Mucosa of rectum (tissue), 2 donors: ENCODE measurements at regions not wholly inside any gene's neighbourhood (a gene's known extent, or its start where the extent isn't known, plus 50 kb on each side); places are given as distances from the start of the nearest gene placed in this dataset.
"Not testable (repeated sequence)": the region's sequence is repeated elsewhere in the genome, so short reads cannot be mapped to it uniquely, and the experiment has no call there.

Experiments
- H3K27ac ChIP-seq, 2 donors: one replicate each; pipeline ENCODE4 v1.7.0; 2013; ENCODE audit warnings: inconsistent platforms in 2 of 2, low read depth in 2 of 2, low read length in 2 of 2
- H3K27me3 ChIP-seq, 2 donors: one replicate each; pipeline ENCODE4 v1.7.0; 2013; ENCODE audit warnings: low read length in 2 of 2; ENCODE audit not compliant: control insufficient read depth in 2 of 2, insufficient read depth in 2 of 2
- H3K36me3 ChIP-seq, 2 donors: one replicate each; pipeline ENCODE4 v1.7.0; 2013; ENCODE audit warnings: low read length in 2 of 2; ENCODE audit not compliant: control insufficient read depth in 2 of 2, insufficient read depth in 2 of 2
- H3K4me1 ChIP-seq, 2 donors: one replicate each; pipeline ENCODE4 v1.7.0; 2013; ENCODE audit warnings: low read length in 2 of 2, mild to moderate bottlenecking in 1 of 2; ENCODE audit not compliant: control insufficient read depth in 2 of 2, insufficient read depth in 2 of 2
- H3K4me3 ChIP-seq, 2 donors: one replicate each; pipeline ENCODE4 v1.7.0; 2013; ENCODE audit warnings: low read length in 2 of 2
- H3K9ac ChIP-seq, 2 donors: one replicate each; pipeline ENCODE4 v1.7.0; 2013; ENCODE audit warnings: low read length in 2 of 2, low read depth in 1 of 2, mild to moderate bottlenecking in 1 of 2
- H3K9me3 ChIP-seq, 2 donors: one replicate each; pipeline ENCODE4 v1.7.0; 2013; ENCODE audit warnings: low read length in 2 of 2; ENCODE audit not compliant: control insufficient read depth in 2 of 2
- donor health status: healthy.
- donor health status: Normal muscosa, but diverticular disease.

DNA sequence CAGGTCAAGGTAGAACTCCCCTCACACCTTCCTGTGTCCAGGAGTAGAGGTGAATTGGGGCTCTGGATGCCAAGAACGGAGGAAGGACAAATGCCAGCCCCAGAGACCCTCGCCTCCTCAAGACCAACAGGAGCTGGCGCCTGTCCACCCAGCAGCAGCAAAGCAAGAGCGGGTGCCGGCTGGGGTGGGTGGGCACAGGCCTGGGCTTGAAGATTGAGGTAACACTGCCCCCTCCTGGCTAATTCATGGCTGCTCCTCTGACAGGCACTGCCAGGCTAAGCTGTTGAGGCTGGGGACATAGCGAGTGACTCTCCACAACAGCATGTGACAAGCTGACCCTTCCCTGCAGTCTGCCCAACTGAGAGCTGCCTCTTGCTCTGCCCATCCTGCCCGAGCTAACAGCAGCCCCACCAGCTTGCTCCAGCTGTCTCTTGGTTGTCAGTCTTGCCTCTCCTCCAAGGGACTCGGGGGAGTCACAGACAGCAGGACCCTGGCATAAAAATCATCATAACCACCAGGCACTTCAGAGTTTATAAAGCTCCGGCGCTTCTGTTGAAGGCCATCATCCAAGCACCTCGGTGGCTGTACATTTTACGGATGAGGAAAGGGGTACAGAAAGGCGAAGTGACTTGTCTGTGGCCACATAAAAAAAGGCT is 202.3 kb downstream of the TBC1D2B start:
- H3K4me1 ChIP-seq, H3K27ac ChIP-seq, H3K4me3 ChIP-seq, H3K27me3 ChIP-seq, H3K9me3 ChIP-seq, H3K36me3 ChIP-seq, H3K9ac ChIP-seq: not testable (repeated sequence)

DNA sequence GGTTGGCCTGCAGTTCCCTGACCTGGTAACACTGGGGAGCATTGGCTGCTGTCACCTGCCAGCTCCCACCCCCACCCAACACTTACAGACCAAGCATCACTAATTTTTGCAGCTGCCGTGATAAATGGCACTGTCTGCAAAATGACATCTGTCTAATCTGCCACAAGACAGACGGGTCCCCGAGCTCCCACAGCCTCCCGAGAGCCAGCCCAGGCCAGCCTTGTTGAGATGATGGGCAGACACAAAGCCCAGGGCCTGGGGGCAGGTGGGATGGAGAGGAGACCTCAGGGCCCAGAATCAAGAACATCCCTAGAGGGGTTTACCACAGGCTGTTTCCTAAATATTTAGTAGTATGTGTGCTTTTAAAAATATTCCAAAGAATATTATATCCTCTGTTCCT is 203.4 kb downstream of the TBC1D2B start:
- no peak overlapping the region for H3K4me3 ChIP-seq
- H3K27ac ChIP-seq, result no peak overlapping the region
- H3K9me3 ChIP-seq, result no peaks in the 10 kb centered on the region
- H3K4me1 ChIP-seq, result peaks cover 0 to 3% of the 10 kb centered on the region in 2 donors
- no peaks in the 10 kb centered on the region for H3K36me3 ChIP-seq
- H3K9ac ChIP-seq, result no peak overlapping the region
- no peaks in the 10 kb centered on the region for H3K27me3 ChIP-seq

DNA sequence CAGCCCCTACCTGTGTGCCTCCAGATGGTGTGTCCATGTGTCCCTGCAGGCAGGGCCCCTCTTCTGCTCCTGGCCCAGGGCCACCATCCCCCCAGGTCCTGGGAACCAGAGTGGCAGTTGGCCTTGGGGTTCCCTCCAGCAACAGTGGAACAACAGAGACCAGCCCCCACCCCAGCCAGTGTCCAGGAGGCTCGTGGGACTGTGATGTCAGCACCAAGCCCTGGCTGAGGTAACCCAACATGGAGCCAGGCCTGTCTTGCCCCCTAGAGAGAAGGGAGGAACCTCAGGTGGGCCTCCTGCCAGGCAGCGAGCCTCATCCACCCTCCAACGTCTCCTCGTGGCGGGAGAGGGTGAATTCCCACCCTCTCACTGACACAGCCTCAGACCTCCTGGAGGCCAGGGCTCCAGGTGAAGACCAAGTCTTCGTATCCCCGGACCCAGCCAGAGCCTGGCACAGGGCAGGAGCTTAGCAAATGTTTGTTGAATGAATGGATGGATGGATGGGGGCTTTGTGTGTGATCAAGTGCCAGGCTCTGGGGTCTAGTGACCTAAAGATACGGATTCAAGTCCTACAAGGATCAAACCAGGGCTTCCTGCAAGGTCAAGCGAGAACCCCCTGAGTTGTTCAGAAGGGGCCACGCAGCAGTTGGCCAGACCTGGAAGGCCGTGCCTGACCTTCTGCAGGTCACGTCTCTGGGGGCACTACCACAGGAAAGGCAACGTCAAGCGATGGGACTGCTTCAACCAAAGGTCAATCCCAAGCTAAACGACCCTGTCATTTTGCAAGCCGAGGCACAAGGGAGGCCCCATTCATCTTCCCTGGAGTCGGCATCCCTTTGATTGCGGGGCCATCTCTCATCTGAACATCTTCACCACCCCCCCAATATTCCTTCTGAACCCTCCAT is 204.7 kb downstream of the TBC1D2B start:
- not testable (repeated sequence) for H3K36me3 ChIP-seq, H3K9me3 ChIP-seq, H3K27ac ChIP-seq, H3K4me1 ChIP-seq, H3K4me3 ChIP-seq, H3K9ac ChIP-seq, H3K27me3 ChIP-seq

DNA sequence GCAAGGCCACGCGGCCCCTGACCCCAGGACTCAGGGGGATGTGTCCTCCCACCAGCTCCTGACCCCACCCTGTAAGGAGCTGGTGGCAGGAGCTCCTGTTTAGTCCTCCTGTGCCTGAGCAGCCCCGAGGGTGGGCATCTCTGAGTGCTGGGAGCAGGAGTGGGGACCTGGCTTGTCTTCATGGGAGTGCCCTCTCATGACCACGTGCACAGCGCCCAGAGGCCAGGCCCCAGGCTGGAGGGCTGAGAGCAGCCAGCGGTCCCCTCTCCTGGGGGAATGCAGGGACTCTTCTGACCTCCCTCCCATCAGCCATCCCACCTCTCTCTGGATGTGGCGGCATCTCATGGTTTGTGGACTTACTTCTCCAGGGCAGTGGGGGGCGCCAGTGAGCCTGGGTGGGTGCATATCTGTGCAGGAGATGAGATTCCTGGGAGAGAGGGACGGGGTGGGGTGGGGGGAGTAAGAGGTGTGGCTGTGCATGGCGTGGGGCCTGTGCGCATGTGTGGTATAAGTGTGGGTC is 205.6 kb downstream of the TBC1D2B start:
- Histone ChIP-seq H3K9ac (no peak overlapping the region), H3K27ac (no peak overlapping the region), H3K27me3 (peaks cover 0 to 2% of the 10 kb centered on the region in 2 donors), H3K36me3 (no peaks in the 10 kb centered on the region), H3K9me3 (no peaks in the 10 kb centered on the region), H3K4me1 (peaks cover 0 to 3% of the 10 kb centered on the region in 2 donors), H3K4me3 (no peak overlapping the region)

DNA sequence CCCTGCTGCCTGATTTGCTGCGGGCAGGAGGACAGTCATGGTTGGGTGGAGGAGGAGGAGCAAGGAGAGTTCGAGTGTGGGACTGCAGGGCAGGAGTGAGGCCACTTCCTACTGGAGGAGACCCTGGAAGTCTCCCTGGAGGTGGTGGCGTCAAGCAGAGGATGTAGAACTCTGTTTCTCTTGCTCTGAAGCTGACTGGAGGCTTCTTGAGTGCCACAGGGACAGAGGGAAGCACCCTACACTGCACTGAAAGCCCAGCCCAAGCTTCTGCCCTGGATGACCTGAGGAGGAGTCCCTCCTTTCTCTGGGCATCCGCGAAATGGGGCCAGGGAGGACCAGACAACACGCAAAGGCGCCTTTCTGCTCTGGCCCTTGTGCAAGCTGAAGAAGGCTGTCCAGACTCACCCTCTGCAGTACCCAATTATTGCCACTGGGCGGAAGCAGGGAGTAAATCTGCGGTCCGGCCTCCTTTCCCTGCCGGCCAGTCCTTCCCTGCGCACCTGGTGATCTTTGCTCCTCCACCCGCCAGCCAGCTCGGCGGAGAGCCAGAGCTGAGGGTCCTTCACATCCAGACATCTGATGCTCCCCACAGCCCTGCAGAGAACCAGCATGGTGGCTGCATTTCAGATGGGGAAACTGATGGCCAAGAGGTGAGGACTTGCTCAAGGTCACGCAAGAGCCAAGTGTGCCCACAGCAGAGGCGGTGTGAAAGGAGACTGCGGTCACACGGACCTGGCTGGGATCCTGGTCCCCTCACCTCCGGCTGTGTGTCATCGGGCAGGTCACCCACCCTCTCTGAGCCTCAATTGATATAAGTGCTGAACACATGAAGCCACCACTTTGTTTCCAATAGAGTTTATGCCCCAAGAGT is 207.1 kb downstream of the TBC1D2B start:
- no peak overlapping the region for H3K4me3 ChIP-seq
- H3K4me1 ChIP-seq, result no peaks in the 10 kb centered on the region
- no peaks in the 10 kb centered on the region for H3K9me3 ChIP-seq
- peaks cover 0 to 2% of the 10 kb centered on the region in 2 donors for H3K27me3 ChIP-seq
- no peak overlapping the region for H3K9ac ChIP-seq
- no peaks in the 10 kb centered on the region for H3K36me3 ChIP-seq
- H3K27ac ChIP-seq, result no peak overlapping the region

DNA sequence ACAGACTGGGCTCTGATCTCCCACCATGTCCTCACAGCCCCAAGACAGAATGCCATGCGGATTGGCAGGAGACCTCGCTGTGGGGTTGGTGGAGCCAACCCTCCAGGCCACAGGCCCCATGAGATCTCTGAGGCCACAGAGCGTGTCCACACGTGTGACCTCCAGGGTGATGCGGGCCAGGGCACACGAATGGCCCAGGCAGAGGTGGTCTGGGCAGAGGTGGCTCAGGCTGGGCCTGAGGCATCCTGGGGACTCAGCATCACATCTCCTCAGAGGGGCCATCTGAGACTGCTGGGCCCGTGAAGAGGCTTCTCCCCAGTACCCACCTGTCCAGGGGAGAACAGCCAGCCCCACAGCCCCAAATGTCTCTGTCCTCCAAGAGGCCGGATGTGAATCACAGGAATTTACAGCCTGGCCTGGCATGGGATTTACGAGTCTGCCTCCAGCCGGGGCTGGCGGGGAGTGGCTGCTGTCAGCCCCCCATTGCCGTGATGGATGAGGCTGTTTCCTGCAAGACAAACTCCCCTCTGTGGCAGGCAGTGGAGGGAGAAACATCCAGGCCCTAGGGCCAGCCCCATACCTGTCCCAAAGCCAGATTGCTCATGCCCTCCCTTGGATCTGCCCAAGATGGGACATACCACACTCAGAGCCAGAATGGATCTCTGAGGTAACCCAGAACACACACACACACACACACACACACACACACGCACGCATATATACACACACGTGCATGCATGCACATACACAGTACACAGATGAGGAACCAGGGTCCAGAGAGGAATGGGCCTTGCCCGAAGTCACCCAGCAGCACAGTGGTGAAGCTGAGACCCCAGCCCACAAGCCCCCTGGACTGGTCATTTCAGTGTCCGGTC is 208.3 kb downstream of the TBC1D2B start:
- Histone ChIP-seq H3K27me3 (peaks cover 0 to 2% of the 10 kb centered on the region in 2 donors), H3K9ac (no peak overlapping the region), H3K4me3 (no peak overlapping the region), H3K27ac (no peak overlapping the region), H3K9me3 (no peaks in the 10 kb centered on the region), H3K4me1 (no peaks in the 10 kb centered on the region), H3K36me3 (no peaks in the 10 kb centered on the region)

DNA sequence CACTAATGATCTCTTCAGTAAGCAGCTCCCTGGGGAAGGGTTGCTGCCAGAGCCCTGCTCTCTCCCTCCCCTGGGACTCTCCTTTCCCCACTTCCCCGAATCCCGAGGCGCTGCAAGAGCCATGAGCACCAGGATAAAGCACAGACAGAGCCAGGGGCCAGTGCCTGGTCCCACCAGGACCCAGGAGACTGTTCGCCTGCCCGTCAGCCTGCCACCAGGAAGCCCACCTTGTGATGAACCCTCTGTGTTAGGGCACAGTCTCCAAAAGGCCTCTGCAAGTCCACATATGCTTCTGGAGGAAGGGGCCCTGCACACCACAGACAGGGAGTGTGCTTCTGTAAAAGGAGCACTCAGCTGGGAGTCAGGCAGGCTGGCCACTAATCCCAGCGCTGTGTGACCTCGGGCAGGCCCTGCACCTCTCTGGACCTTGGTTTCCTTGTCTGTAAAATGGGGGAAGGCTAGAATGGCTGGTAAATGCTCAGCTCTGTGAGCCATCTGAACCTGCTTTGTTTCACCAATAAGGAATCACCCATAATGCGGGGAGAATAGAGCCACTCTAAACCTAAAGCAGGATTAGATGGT is 209.4 kb downstream of the TBC1D2B start:
- H3K4me3 ChIP-seq, H3K36me3 ChIP-seq, H3K9ac ChIP-seq, H3K27me3 ChIP-seq, H3K27ac ChIP-seq, H3K4me1 ChIP-seq, H3K9me3 ChIP-seq: not testable (repeated sequence)

DNA sequence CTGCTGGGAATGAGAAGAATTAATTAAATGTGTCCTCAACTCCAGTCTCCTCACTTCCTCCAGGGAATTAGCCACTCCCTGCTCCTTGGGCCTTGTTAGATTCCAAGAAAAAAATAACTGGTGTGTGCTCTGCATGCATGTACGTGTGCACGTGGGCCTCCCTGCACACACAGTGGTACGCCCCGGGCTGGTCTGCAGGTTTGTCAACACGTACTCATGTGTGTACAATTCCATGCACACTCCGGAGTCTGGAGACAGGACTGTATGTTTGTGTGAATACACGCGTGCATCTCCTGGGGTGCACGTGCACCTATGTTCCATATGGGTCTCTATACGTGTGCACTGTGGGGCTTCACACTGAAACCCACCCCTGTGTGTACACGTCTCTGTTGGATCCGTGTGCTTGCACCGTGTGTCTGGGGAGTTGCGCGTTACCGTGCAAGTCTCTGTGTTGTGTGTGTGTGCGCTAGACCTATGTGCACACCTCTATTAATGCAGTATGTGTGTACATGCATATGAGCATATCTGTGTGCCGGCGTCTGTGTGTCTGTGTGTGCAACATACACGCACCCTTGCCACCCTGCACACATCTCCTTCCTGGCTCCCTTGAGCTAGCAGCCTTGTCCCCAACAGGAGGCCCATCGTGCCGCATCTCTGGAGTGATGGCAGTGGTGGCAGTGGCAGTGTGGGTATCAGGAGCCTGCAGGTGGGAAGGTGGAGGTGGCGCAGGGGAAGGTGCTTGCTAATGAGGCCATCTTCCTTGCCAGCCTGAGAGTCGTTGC is 210.1 kb downstream of the TBC1D2B start:
- Histone ChIP-seq H3K36me3 (no peaks in the 10 kb centered on the region), H3K27me3 (peaks cover 0 to 2% of the 10 kb centered on the region in 2 donors), H3K4me3 (no peak overlapping the region), H3K4me1 (no peaks in the 10 kb centered on the region), H3K9me3 (no peaks in the 10 kb centered on the region), H3K9ac (no peak overlapping the region), H3K27ac (no peak overlapping the region)
